GM12874 (cell line): ENCODE measurements at regions not wholly inside any gene's neighbourhood (a gene's known extent, or its start where the extent isn't known, plus 50 kb on each side); places are given as distances from the start of the nearest gene placed in this dataset.

Experiments
- TF ChIP-seq, protein P1 (sequence below): IDR thresholded peaks from 2 replicates; pipeline ENCODE4 v1.5.1; 2011; ENCODE audit warnings: low read depth, mild to moderate bottlenecking, control low read depth, low read length, moderate library complexity; ENCODE audit not compliant: insufficient read depth

DNA sequence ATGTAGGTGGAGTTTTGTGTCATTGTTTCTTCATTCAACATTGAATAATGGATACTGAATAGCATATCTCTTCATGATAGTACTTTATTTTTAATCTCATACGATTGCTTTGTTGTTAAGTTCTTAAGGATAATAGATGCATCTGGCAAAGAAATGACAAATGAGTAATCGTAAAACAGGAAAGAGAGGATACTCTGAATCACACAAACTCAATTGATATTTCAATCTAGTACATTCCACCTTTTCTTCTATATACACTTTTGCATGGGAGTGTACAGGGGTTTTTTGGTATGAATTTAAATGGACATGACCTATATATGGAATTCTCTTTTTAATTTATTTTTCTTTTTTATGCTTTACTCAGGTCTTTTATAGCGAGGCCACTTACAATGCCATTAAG is 186.9 kb upstream of the STK26 start:
- TF ChIP-seq, protein P1, sequence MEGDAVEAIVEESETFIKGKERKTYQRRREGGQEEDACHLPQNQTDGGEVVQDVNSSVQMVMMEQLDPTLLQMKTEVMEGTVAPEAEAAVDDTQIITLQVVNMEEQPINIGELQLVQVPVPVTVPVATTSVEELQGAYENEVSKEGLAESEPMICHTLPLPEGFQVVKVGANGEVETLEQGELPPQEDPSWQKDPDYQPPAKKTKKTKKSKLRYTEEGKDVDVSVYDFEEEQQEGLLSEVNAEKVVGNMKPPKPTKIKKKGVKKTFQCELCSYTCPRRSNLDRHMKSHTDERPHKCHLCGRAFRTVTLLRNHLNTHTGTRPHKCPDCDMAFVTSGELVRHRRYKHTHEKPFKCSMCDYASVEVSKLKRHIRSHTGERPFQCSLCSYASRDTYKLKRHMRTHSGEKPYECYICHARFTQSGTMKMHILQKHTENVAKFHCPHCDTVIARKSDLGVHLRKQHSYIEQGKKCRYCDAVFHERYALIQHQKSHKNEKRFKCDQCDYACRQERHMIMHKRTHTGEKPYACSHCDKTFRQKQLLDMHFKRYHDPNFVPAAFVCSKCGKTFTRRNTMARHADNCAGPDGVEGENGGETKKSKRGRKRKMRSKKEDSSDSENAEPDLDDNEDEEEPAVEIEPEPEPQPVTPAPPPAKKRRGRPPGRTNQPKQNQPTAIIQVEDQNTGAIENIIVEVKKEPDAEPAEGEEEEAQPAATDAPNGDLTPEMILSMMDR: no peak

DNA sequence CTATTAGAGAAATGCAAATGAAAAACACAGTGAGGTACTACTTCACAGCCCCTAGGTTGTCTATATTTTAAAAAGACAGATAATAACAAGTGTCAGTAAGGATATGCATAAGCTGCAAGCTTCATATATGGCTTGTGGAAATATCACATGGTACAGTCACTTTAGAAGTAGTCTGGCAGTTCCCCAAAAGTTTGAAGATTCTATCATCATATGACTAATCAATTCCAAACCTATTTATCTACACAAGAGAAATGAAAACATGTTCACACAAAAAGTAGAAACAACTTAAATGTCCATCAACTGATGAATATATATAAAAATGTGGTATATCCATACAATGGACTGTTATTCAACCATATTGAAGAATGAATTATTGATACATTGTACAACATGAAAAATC is 185.8 kb upstream of the STK26 start:
- TF ChIP-seq, protein P1: no peak

DNA sequence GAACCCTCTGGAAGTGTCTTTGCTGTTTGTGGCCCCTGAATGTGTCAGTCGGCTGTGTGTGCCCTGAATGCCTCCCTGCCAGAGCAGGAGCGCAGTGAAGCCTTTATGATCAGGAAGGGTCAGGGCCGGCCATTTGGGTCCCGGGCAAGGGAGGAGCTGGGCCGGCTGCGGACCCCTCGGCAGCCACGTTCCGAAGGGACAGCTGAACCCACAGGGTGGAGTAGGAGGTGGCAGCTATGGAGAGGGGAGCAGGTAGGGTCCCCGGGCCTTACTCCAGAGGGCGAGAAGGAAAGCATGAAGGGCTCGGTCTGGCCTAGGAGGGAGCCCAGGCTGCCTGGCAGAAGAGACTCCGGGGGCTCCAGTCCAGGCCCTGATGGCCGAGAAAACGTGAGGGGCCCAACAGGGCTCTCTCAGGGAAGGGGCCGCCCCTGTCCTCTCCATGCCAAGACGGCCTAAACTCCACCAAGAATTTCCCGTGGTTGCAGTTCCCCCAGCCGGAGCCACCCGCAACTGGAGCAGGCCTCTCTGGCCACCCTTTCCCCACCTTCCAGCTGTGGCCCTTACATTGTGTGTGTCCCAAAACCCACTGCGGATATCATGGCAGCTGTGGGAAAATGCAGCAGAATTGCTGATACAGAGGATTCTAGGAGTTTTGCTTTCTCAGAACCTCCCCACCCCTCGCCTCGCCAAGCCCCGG is 182.2 kb upstream of the STK26 start:
- TF ChIP-seq, protein P1: no peak

DNA sequence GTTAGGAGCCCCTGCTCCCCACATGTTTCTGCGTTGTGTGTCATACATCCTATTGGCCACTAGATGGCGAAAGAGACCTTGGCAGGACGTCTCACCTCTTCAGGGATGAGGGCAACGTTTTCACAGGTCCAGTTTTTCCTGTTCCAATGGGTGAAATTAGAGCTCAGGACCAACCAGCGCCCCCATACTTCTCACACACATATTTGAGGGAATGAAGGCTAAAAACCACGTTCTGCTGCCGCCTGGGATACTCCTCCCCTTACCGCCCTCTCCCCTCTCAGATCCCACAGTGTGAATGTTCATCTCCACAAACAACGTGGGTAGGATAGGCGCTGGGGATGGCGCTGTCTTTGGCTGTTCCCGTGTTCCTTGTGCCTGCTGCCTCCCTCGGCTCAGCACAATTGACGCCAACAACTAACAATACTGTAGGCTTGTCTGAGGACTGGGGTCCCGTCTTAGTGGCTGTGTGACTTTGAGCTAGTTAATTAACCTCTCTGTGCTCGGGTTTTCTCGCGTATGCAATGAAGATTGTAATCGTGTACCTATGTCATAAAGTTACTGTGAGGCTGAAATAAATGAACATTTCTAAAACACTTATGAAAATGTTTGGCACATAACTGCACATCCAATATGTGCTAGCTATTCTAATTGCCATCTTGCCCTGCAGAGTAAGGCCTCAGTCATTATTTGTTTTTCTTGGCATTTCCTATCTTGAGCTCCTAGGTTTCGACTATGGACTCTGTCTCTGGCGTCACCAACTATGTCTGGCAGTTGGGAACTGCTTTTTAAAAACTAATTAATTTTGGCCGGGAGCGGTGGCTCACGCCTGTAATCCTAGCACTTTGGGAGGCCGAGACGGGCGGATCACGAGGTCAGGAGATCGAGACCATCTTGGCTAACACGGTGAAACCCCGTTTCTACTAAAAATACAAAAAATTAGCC is 181.3 kb upstream of the STK26 start:
- TF ChIP-seq, protein P1: peak; percentile 74

DNA sequence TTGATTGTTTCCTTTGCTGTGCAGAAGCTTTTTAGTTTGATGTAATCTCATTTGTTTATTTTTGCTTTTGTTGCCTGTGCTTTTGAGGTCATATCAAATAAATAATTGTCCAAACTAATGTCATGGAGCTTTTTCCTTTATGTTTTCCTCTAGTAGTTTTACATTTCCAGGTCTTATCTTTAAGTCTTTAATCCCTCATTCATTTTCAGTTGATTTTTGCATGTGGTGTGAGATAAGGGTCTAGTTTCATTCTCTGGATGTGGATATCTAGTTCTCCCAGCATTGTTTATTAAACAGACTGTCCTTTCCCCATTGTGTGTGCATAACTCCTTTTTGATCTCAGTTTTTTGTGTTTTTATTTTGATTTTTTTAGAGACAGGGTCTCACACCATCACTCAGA is 179.1 kb upstream of the STK26 start:
- TF ChIP-seq, protein P1: no peak

DNA sequence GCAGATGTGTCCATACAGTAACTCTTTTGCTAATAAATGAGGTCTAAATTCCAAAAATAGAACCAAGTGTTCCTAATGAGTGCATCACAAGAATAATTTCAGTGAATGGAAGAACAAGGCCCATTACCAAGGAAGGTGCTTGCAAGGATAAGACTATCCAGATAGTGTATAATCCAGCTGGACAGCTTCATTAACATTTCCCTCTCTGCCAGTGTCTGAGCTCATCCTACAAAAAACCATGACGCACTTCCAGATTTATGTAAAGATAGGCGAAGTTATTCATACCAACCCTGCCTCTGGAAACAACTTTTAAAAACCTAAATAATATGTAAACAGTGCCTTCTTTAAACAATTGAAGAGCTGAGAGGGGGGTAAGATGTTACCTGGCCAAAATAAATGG is 177.9 kb upstream of the STK26 start:
- TF ChIP-seq, protein P1: no peak

DNA sequence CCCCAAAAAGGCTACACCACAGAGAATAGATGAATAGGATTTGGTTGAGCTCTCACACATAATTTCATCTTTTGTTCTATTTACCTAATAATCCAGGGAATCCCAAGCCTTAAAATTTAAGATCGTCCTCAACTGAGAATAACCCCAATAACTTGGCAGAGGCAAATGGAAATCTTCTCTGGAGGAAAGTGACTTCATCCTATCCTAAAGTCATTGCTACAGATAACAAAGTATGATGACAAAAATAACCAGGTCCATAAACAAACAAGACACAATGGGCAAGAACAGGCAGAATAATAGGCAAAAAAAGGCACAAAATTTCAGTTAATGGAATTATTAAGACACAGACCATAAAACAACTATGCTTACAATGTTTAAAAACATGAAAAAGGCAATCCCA is 177.3 kb upstream of the STK26 start:
- TF ChIP-seq, protein P1: no peak
